K562 (cell line): ENCODE measurements at regions not wholly inside any gene's neighbourhood (a gene's known extent, or its start where the extent isn't known, plus 50 kb on each side); places are given as distances from the start of the nearest gene placed in this dataset.

Experiments
- ATAC-seq: fragments of 200-7000 bp; cut with Tn5 transposase; 3 replicates; pipeline ENCODE4 v1.9.1; 2020; ENCODE audit warnings: moderate library complexity
- BruUV-seq: library from RNA; stranded (reverse); fragments of 400-500 nt; replicated peaks from 2 replicates; lab custom pipeline; 2021; lab: Mats Ljungman, UMichigan
- CTCF ChIA-PET: fragments of 300-600 bp; formaldehyde crosslinking; extraction: SDS; loops from one replicate; lab custom pipeline; 2021; ENCODE audit warnings: low intra/inter-chr PET ratio; lab: Yijun Ruan, JAX
- POLR2A ChIA-PET: fragments of 300-600, 350-650 bp; sonication (Branson Sonifier 250); formaldehyde crosslinking; extraction: SDS; loops from one replicate; lab custom pipeline; 2021; ENCODE audit warnings: antibody characterized with exemption, inconsistent platforms; lab: Yijun Ruan, JAX
- DNase-seq, 4 experiments: peaks; one replicate each; pipeline versions ENCODE4 v3.0.0 to v3.0.0-alpha.2; 2011 to 2018; ENCODE audit warnings: low spot score in 3 of 4, mixed read lengths in 3 of 4; ENCODE audit errors: extremely low read depth in 1 of 4
- FAIRE-seq: peaks from 2 replicates; lab custom pipeline; 2011; peaks lifted over from hg19 to GRCh38; lab: Jason Lieb, UNC
- H2AFZ ChIP-seq: 2 replicates; pipeline ENCODE4 v1.6.0; 2011; ENCODE audit warnings: low read depth, low read length, control low read depth, inconsistent platforms
- H3K27ac ChIP-seq: fragments of 200-600 bp; 3 replicates; pipeline ENCODE4 v1.8.0; 2011; ENCODE audit warnings: low read depth, mild to moderate bottlenecking, control low read depth, inconsistent platforms, low read length, moderate library complexity, mixed read lengths; ENCODE audit errors: extremely low read depth
- H3K27me3 ChIP-seq, 2 experiments: fragments of 300-600 bp in 1 of 2; 2 replicates in 1 of 2; 3 replicates in 1 of 2; pipeline versions ENCODE4 v1.6.0 to v1.8.0; 2011; ENCODE audit warnings: inconsistent platforms in 2 of 2, low read length in 2 of 2, mild to moderate bottlenecking in 1 of 2, mixed read lengths in 1 of 2, moderate library complexity in 1 of 2; ENCODE audit not compliant: control insufficient read depth in 2 of 2, insufficient read depth in 2 of 2
- H3K36me3 ChIP-seq: fragments of 300-600 bp; 3 replicates; pipeline ENCODE4 v1.8.0; 2011; ENCODE audit warnings: mild to moderate bottlenecking, low read length, inconsistent platforms; ENCODE audit not compliant: control insufficient read depth, insufficient read depth
- H3K4me1 ChIP-seq, 2 experiments: fragments of 200-600 bp in 1 of 2; replicated peaks in 1 of 2; 2 replicates in 1 of 2; 3 replicates in 1 of 2; pipeline versions ENCODE4 v1.5.1 to v1.8.0; 2011; ENCODE audit warnings: inconsistent platforms in 2 of 2, low read length in 2 of 2, mild to moderate bottlenecking in 1 of 2, mixed read lengths in 1 of 2, moderate library complexity in 1 of 2; ENCODE audit not compliant: control insufficient read depth in 2 of 2, insufficient read depth in 2 of 2
- H3K4me2 ChIP-seq: 2 replicates; pipeline ENCODE4 v1.6.1; 2011; ENCODE audit warnings: low read length, control low read depth, inconsistent platforms, mixed read lengths; ENCODE audit not compliant: insufficient read depth
- H3K4me3 ChIP-seq: fragments of 200-600 bp; sonication (generic), shearing (Covaris generic); 2 replicates; pipeline ENCODE4 v1.5.1; 2016; ENCODE audit warnings: control low read depth, inconsistent platforms
- H3K79me2 ChIP-seq: fragments of 200-600 bp; 3 replicates; pipeline ENCODE4 v1.8.0; 2011; ENCODE audit warnings: low read length, inconsistent platforms; ENCODE audit not compliant: control insufficient read depth, insufficient read depth
- H3K9ac ChIP-seq, 2 experiments: 2 replicates each; pipeline versions ENCODE4 v1.6.0 to v1.6.1; 2011; ENCODE audit warnings: low read depth in 2 of 2, low read length in 2 of 2, control low read depth in 1 of 2, inconsistent platforms in 1 of 2, mild to moderate bottlenecking in 1 of 2, mixed read lengths in 1 of 2; ENCODE audit not compliant: insufficient read depth in 1 of 2
- H3K9me1 ChIP-seq: one replicate; pipeline ENCODE4 v1.6.0; 2011; ENCODE audit warnings: inconsistent platforms, mild to moderate bottlenecking, low read length, moderate library complexity; ENCODE audit not compliant: control insufficient read depth, insufficient read depth
- H3K9me3 ChIP-seq: replicated peaks from 2 replicates; pipeline ENCODE4 v1.5.1; 2011; ENCODE audit warnings: low read depth, low read length, inconsistent platforms; ENCODE audit not compliant: control insufficient read depth, insufficient read depth
- H4K20me1 ChIP-seq: replicated peaks from 2 replicates; pipeline ENCODE4 v1.6.1; 2011; ENCODE audit warnings: low read length, inconsistent platforms, mixed read lengths; ENCODE audit not compliant: control insufficient read depth, insufficient read depth
- ADNP ChIP-seq: fragments of 200-800 bp; sonication (Bioruptor generic); IDR thresholded peaks from 2 replicates; pipeline ENCODE4 v1.6.1; 2016; ENCODE audit warnings: missing genetic modification characterization, missing compliant biosample characterization
- ARID2 ChIP-seq: fragments of 450-650 bp; IDR thresholded peaks from 2 replicates; pipeline ENCODE4 v1.6.1; 2017; ENCODE audit warnings: antibody characterized with exemption, mild to moderate bottlenecking
- CBX1 ChIP-seq: sonication (generic); IDR thresholded peaks from 2 replicates; pipeline ENCODE4 v1.6.1; 2016; ENCODE audit warnings: antibody characterized with exemption, low read depth, mild to moderate bottlenecking
- ELF2 ChIP-seq: fragments of 250-450 bp; sonication (Bioruptor Pico); IDR thresholded peaks from 2 replicates; pipeline ENCODE4 v1.5.0; 2021; ENCODE audit warnings: mild to moderate bottlenecking
- ETV6 ChIP-seq, 3 experiments: fragments of 150-350 bp in 1 of 3; sonication (generic) in 1 of 3; formaldehyde crosslinking in 1 of 3; IDR thresholded peaks; 2 replicates each; pipeline versions ENCODE4 v1.6.1 to v1.8.0; 2014 to 2022; ENCODE audit warnings: borderline replicate concordance in 2 of 3, low read depth in 2 of 3, antibody characterized with exemption in 1 of 3, low read length in 1 of 3, mild to moderate bottlenecking in 1 of 3, missing genetic modification reagents in 1 of 3
- HMGN3 ChIP-seq: IDR thresholded peaks from 2 replicates; pipeline ENCODE4 v1.6.1; 2011; ENCODE audit warnings: borderline replicate concordance, low read depth, mild to moderate bottlenecking, mixed read lengths, low read length; ENCODE audit not compliant: insufficient read length; ENCODE audit errors: extremely low read depth
- NFATC3 ChIP-seq: fragments of 450-650 bp; IDR thresholded peaks from 2 replicates; pipeline ENCODE4 v1.6.1; 2017; ENCODE audit warnings: mild to moderate bottlenecking
- NR2C2 ChIP-seq, 2 experiments: fragments of 200-800 bp in 1 of 2; sonication (Bioruptor generic) in 1 of 2; sonication (generic) in 1 of 2; formaldehyde crosslinking in 1 of 2; IDR thresholded peaks; 2 replicates each; pipeline versions ENCODE4 v1.6.1 to v1.8.0; 2016 to 2022; ENCODE audit warnings: mild to moderate bottlenecking in 1 of 2, missing compliant biosample characterization in 1 of 2, missing genetic modification characterization in 1 of 2, missing genetic modification reagents in 1 of 2
- SRSF9 ChIP-seq: fragments of 200-400 bp; formaldehyde crosslinking; IDR thresholded peaks from 2 replicates; pipeline ENCODE4 v1.6.1; 2017; ENCODE audit warnings: low read depth, low read length, borderline replicate concordance
- TSC22D4 ChIP-seq: fragments of 450-650 bp; IDR thresholded peaks from 2 replicates; pipeline ENCODE4 v1.6.1; 2016; ENCODE audit warnings: missing genetic modification characterization, missing biosample characterization, control low read depth
- ZBTB8A ChIP-seq: fragments of 450-650 bp; IDR thresholded peaks from 2 replicates; pipeline ENCODE4 v1.6.1; 2018; ENCODE audit warnings: mild to moderate bottlenecking, moderate library complexity; ENCODE audit not compliant: partially characterized antibody
- ZNF133 ChIP-seq: fragments of 250-450 bp; sonication (Bioruptor Pico); IDR thresholded peaks from 2 replicates; pipeline ENCODE4 v1.4.0; 2020; ENCODE audit warnings: mild to moderate bottlenecking
- ZNF184 ChIP-seq: sonication (generic); formaldehyde crosslinking; IDR thresholded peaks from 2 replicates; pipeline ENCODE4 v1.5.0; 2020; ENCODE audit warnings: missing genetic modification reagents
- ZNF408 ChIP-seq: fragments of 250-450 bp; sonication (Bioruptor Pico); IDR thresholded peaks from 2 replicates; pipeline ENCODE4 v1.4.0; 2020; ENCODE audit warnings: low read depth, mild to moderate bottlenecking, moderate library complexity
- WGBS: fragments of 100-300 bp; shearing (Covaris generic); methylation state at CpG from one replicate; pipeline ENCODE4 v1.1.6; 2016; ENCODE audit warnings: low coverage, mixed read lengths; ENCODE audit not compliant: insufficient coverage; ENCODE audit errors: missing lambda C conversion rate; 5-methylcytosine and 5-hydroxymethylcytosine counted together
- in situ Hi-C: fragments of 300-500 bp; cut with MboI; formaldehyde crosslinking; loops from 4 replicates; pipeline ENCODE4 v1.15.0; 2018; ENCODE audit warnings: inconsistent platforms, mixed read lengths
- intact Hi-C: fragments of 100-400 bp; cut with micrococcal nuclease; formaldehyde crosslinking; loops from 2 replicates; pipeline ENCODE4 v1.14.2; 2022
- TF ChIP-seq, protein P1 (sequence below): sonication (generic); formaldehyde crosslinking; IDR thresholded peaks from 2 replicates; pipeline ENCODE4 v1.9.0; 2022; ENCODE audit warnings: mild to moderate bottlenecking, missing genetic modification reagents

DNA sequence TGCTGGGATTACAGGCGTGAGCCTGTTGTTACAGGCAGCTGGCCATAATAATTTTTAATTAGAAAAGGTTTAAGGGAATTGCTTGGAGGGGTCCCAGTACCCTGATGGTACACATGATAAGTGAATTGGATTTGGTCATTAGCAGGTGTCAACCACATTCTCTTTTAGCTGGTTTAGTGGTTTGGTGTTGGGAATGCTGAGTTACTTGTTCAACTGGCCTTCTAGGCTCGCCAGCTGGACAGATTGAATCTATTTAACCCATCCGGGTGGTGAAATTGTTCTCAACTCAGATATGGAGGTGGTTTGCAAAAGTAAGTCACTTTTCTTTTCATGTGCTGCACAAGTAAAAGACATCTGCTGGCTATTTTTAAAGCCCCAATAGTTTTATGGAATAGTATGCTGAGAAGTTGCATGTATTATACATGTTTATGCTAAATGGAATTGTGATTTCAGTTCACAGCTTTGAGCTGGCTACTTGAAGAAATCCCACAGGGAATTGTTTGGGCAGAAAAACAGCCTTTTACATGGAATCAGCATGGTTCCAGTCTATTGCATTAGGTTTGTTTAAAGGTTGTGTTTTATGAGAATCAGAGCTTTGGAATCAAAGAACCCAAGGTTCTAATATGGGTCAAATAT is 149.8 kb upstream of the SLC28A3 start:
- Histone ChIP-seq H3K9me1 (no peaks in the 10 kb centered on the region), H2AFZ (no peak overlapping the region), H3K4me1 (no peaks in the 10 kb centered on the region), H3K4me3 (no peak overlapping the region), H4K20me1 (no peaks in the 10 kb centered on the region), H3K9me3 (no peaks in the 10 kb centered on the region), H3K9ac (no peak overlapping the region), H3K4me2 (no peak overlapping the region), H3K27ac (no peak overlapping the region), H3K79me2 (no peaks in the 10 kb centered on the region), H3K27me3 (no peaks in the 10 kb centered on the region), H3K36me3 (no peaks in the 10 kb centered on the region)
- ChIA-PET CTCF (no interaction called here), POLR2A (interaction anchor here (1.1 kb wide), 1 partner anchor 10 kb away, joined by 3 read pairs; no protein-coding TSS in a partner anchor)
- no TSS peak for BruUV-seq
- no peak for FAIRE-seq
- TF ChIP-seq TSC22D4 (tag): no peak
- no peak for TF ChIP-seq CBX1
- TF ChIP-seq HMGN3: no peak
- TF ChIP-seq SRSF9: no peak
- in situ Hi-C loops: no loop called here
- no peak for DNase-seq
- intact Hi-C loops: no loop called here
- WGBS: 0% methylated on average over 2 of the region's 3 CpGs
- ATAC-seq: no peak

- DNase-seq: no peak
- Histone ChIP-seq H3K36me3 (no peaks in the 10 kb centered on the region), H3K9me1 (no peaks in the 10 kb centered on the region), H3K27ac (no peak overlapping the region), H3K4me3 (no peak overlapping the region), H3K27me3 (no peaks in the 10 kb centered on the region), H2AFZ (no peak overlapping the region), H3K4me1 (no peaks in the 10 kb centered on the region), H3K9ac (no peak overlapping the region), H3K4me2 (no peak overlapping the region), H3K9me3 (no peaks in the 10 kb centered on the region), H3K79me2 (no peaks in the 10 kb centered on the region), H4K20me1 (no peaks in the 10 kb centered on the region)
- in situ Hi-C loops (no loop called here), intact Hi-C loops (no loop called here)
- no peak for ATAC-seq
- FAIRE-seq: no peak
- no TSS peak for BruUV-seq
- 0% methylated on average over 1 of the region's 1 CpG for WGBS
- ChIA-PET CTCF (no interaction called here), POLR2A (interaction anchor here (1.1 kb wide), 1 partner anchor 9 kb away, joined by 3 read pairs; no protein-coding TSS in a partner anchor)
- TF ChIP-seq ZNF133 (CRISPR knock-in tag): no peak
- no peak for TF ChIP-seq ZBTB8A
- TF ChIP-seq ZNF184 (CRISPR knock-in tag): no peak
- TF ChIP-seq NR2C2 (CRISPR knock-in tag; IDR thresholded peaks at IDR 0.05): no peak
- no peak for TF ChIP-seq NR2C2 (tag; IDR thresholded peaks at IDR 0.05)
- no peak for TF ChIP-seq ELF2
- TF ChIP-seq NFATC3: no peak
- TF ChIP-seq ZNF408: no peak
- no peak for TF ChIP-seq ADNP (tag)
- TF ChIP-seq ARID2: no peak
- TF ChIP-seq, protein P1, sequence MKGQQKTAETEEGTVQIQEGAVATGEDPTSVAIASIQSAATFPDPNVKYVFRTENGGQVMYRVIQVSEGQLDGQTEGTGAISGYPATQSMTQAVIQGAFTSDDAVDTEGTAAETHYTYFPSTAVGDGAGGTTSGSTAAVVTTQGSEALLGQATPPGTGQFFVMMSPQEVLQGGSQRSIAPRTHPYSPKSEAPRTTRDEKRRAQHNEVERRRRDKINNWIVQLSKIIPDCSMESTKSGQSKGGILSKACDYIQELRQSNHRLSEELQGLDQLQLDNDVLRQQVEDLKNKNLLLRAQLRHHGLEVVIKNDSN (CRISPR knock-in tag): no peak
- no peak for TF ChIP-seq ETV6 (IDR thresholded peaks at IDR 0.05; ENCODE audit: borderline replicate concordance in 1 of 2, low read depth in 2 of 2, low read length in 1 of 2)
- TF ChIP-seq ETV6 (CRISPR knock-in tag; IDR thresholded peaks at IDR 0.05; ENCODE audit: borderline replicate concordance): no peak
These were observed 150.3 kb upstream of the SLC28A3 start for GRCh38 chr9:84490842-84491325.
